Gastroesophageal sphincter (tissue), 3 donors: ENCODE measurements at regions not wholly inside any gene's neighbourhood (a gene's known extent, or its start where the extent isn't known, plus 50 kb on each side); places are given as distances from the start of the nearest gene placed in this dataset.
"Not testable (repeated sequence)": the region's sequence is repeated elsewhere in the genome, so short reads cannot be mapped to it uniquely, and the experiment has no call there.

Experiments used
- CTCF ChIP-seq, 4 experiments: fragments of 200-600 bp in 2 of 4; fragments of 450-650 bp in 2 of 4; sonication (generic) in 1 of 4; IDR thresholded peaks; one replicate each; pipeline ENCODE4 v1.5.1; 2017 to 2019; ENCODE audit warnings: antibody characterized with exemption in 4 of 4, mild to moderate bottlenecking in 2 of 4, moderate library complexity in 2 of 4
- POLR2A ChIP-seq, 2 donors: fragments of 450-650 bp; IDR thresholded peaks; one replicate each; pipeline ENCODE4 v1.6.1; 2017; ENCODE audit warnings: antibody characterized with exemption in 2 of 2, mild to moderate bottlenecking in 2 of 2, moderate library complexity in 1 of 2
- POLR2AphosphoS5 ChIP-seq: sonication (generic); formaldehyde crosslinking; IDR thresholded peaks from one replicate; pipeline ENCODE4 v1.6.1; 2017; ENCODE audit warnings: antibody characterized with exemption

- TF ChIP-seq CTCF (IDR thresholded peaks at IDR 0.05); POLR2A (IDR thresholded peaks at IDR 0.05); POLR2AphosphoS5: not testable (repeated sequence)
Measured at GRCh38 chr11:96585944-96586880, 196.4 kb downstream of the JRKL start.
